WTC11 (cell line): ENCODE measurements at regions not wholly inside any gene's neighbourhood (a gene's known extent, or its start where the extent isn't known, plus 50 kb on each side); places are given as distances from the start of the nearest gene placed in this dataset.
A peak's percentile ranks its signal among the peaks of the same experiment; 100 is the strongest.

ENCODE experiments used
- ATAC-seq: fragments of 200-7000 bp; cut with Tn5 transposase; 2 replicates; pipeline ENCODE4 v1.10.0; 2021; ENCODE audit warnings: mild to moderate bottlenecking, moderate library complexity
- CTCF ChIA-PET: fragments of 300-600 bp; sonication (Branson Sonifier 250); formaldehyde crosslinking; loops from one replicate; lab custom pipeline; 2021; ENCODE audit warnings: antibody characterized with exemption; lab: Charles Lee
- POLR2A ChIA-PET: fragments of 350-600 bp; sonication (Branson Sonifier 250); formaldehyde crosslinking; loops from one replicate; lab custom pipeline; 2021; ENCODE audit warnings: antibody characterized with exemption; lab: Charles Lee
- DNase-seq: peaks from one replicate; pipeline ENCODE4 v3.0.0; 2021; ENCODE audit warnings: low spot score
- H3K27ac Mint-ChIP-seq: 2 replicates; pipeline ENCODE4 v1.8.0; 2021; ENCODE audit warnings: mixed read lengths
- H3K27me3 Mint-ChIP-seq: 2 replicates; pipeline ENCODE4 v1.8.0; 2021; ENCODE audit warnings: low read depth, mild to moderate bottlenecking, moderate library complexity, mixed read lengths
- H3K36me3 Mint-ChIP-seq: 2 replicates; pipeline ENCODE4 v1.8.0; 2021; ENCODE audit warnings: mixed read lengths
- H3K4me1 Mint-ChIP-seq: 2 replicates; pipeline ENCODE4 v1.8.0; 2022; ENCODE audit warnings: mixed read lengths
- H3K4me3 Mint-ChIP-seq: 2 replicates; pipeline ENCODE4 v1.8.0; 2021; ENCODE audit warnings: mild to moderate bottlenecking, moderate library complexity, mixed read lengths
- H3K9me3 Mint-ChIP-seq: 2 replicates; pipeline ENCODE4 v1.8.0; 2021; ENCODE audit warnings: mixed read lengths
- ATF2 ChIP-seq: sonication (generic); formaldehyde crosslinking; IDR thresholded peaks from 2 replicates; pipeline ENCODE4 v1.8.1; 2022; ENCODE audit warnings: low read depth, missing genetic modification reagents, borderline replicate concordance
- E2F5 ChIP-seq: sonication (generic); formaldehyde crosslinking; IDR thresholded peaks from 2 replicates; pipeline ENCODE4 v1.8.1; 2022; ENCODE audit warnings: mild to moderate bottlenecking, moderate library complexity, missing genetic modification reagents
- EMX1 ChIP-seq: fragments of 250-450 bp; sonication (Bioruptor Pico); IDR thresholded peaks from 2 replicates; pipeline ENCODE4 v1.8.0; 2021; ENCODE audit warnings: mild to moderate bottlenecking
- ERG ChIP-seq: fragments of 250-450 bp; sonication (Bioruptor Pico); IDR thresholded peaks from 2 replicates; pipeline ENCODE4 v1.8.0; 2021; ENCODE audit warnings: mild to moderate bottlenecking
- ETV6 ChIP-seq: sonication (generic); formaldehyde crosslinking; IDR thresholded peaks from 2 replicates; pipeline ENCODE4 v1.8.1; 2022; ENCODE audit warnings: mild to moderate bottlenecking, missing genetic modification reagents
- HMGA2 ChIP-seq: fragments of 250-450 bp; sonication (Bioruptor Pico); IDR thresholded peaks from 2 replicates; pipeline ENCODE4 v1.4.0; 2021; ENCODE audit warnings: mild to moderate bottlenecking, moderate library complexity
- HMGXB4 ChIP-seq: sonication (generic); formaldehyde crosslinking; IDR thresholded peaks from 2 replicates; pipeline ENCODE4 v1.8.1; 2023; ENCODE audit warnings: mild to moderate bottlenecking, moderate library complexity, missing genetic modification reagents
- IRF1 ChIP-seq: sonication (generic); formaldehyde crosslinking; IDR thresholded peaks from 2 replicates; pipeline ENCODE4 v1.8.0; 2023; ENCODE audit warnings: missing genetic modification reagents
- IRF2 ChIP-seq: sonication (generic); formaldehyde crosslinking; IDR thresholded peaks from 2 replicates; pipeline ENCODE4 v1.8.0; 2022; ENCODE audit warnings: low read depth, missing genetic modification reagents, borderline replicate concordance
- JAZF1 ChIP-seq: fragments of 250-450 bp; sonication (Bioruptor Pico); IDR thresholded peaks from 2 replicates; pipeline ENCODE4 v1.9.0; 2021; ENCODE audit warnings: moderate library complexity, mild to moderate bottlenecking, inconsistent platforms
- KAT7 ChIP-seq: sonication (generic); formaldehyde crosslinking; IDR thresholded peaks from 2 replicates; pipeline ENCODE4 v1.8.1; 2023; ENCODE audit warnings: missing genetic modification reagents, mild to moderate bottlenecking, borderline replicate concordance
- MAX ChIP-seq: sonication (generic); formaldehyde crosslinking; IDR thresholded peaks from 2 replicates; pipeline ENCODE4 v1.8.0; 2022; ENCODE audit warnings: mild to moderate bottlenecking, missing genetic modification reagents
- NFATC4 ChIP-seq: fragments of 250-450 bp; sonication (Bioruptor Pico); IDR thresholded peaks from 2 replicates; pipeline ENCODE4 v1.9.0; 2021; ENCODE audit warnings: mild to moderate bottlenecking
- NFYB ChIP-seq: sonication (generic); formaldehyde crosslinking; conservative IDR thresholded peaks from 2 replicates; pipeline ENCODE4 v1.8.0; 2022; ENCODE audit warnings: low read depth, missing genetic modification reagents
- NR2C2 ChIP-seq: sonication (generic); formaldehyde crosslinking; IDR thresholded peaks from 2 replicates; pipeline ENCODE4 v1.8.0; 2022; ENCODE audit warnings: mild to moderate bottlenecking, missing genetic modification reagents
- PREB ChIP-seq: sonication (generic); formaldehyde crosslinking; IDR thresholded peaks from 2 replicates; pipeline ENCODE4 v1.8.1; 2022; ENCODE audit warnings: mild to moderate bottlenecking, missing genetic modification reagents, moderate library complexity, borderline replicate concordance
- TP53 ChIP-seq: sonication (generic); formaldehyde crosslinking; IDR thresholded peaks from 2 replicates; pipeline ENCODE4 v1.8.1; 2023; ENCODE audit warnings: mild to moderate bottlenecking, missing genetic modification reagents
- USF2 ChIP-seq: sonication (generic); formaldehyde crosslinking; IDR thresholded peaks from 2 replicates; pipeline ENCODE4 v1.8.1; 2023; ENCODE audit warnings: mild to moderate bottlenecking, missing genetic modification reagents, moderate library complexity
- ZNF138 ChIP-seq: sonication (generic); formaldehyde crosslinking; conservative IDR thresholded peaks from 2 replicates; pipeline ENCODE4 v1.8.1; 2022; ENCODE audit warnings: mild to moderate bottlenecking, moderate library complexity, missing genetic modification reagents
- ZNF317 ChIP-seq: sonication (generic); formaldehyde crosslinking; IDR thresholded peaks from 2 replicates; pipeline ENCODE4 v1.8.1; 2023; ENCODE audit warnings: low read depth, mild to moderate bottlenecking, moderate library complexity, missing genetic modification reagents, borderline replicate concordance
- ZNF396 ChIP-seq: fragments of 250-450 bp; sonication (Bioruptor Pico); IDR thresholded peaks from 2 replicates; pipeline ENCODE4 v1.8.0; 2021; ENCODE audit warnings: mild to moderate bottlenecking, moderate library complexity, borderline replicate concordance
- ZNF425 ChIP-seq: fragments of 250-450 bp; sonication (Bioruptor Pico); conservative IDR thresholded peaks from 2 replicates; pipeline ENCODE4 v1.9.0; 2021; ENCODE audit warnings: mild to moderate bottlenecking

GRCh38 chr13:83532809-83533208, 349.5 kb downstream of the SLITRK1 start (continued):
- TF ChIP-seq ERG (CRISPR knock-in tag): no peak
- TF ChIP-seq, all 79 proteins: peak for 0

- H3K36me3 Mint-ChIP-seq: no peaks in the 10 kb centered on the region
- POLR2A ChIA-PET: no interaction called here
- peak; percentile 60 for ATAC-seq
- H3K4me3 Mint-ChIP-seq: no peak overlapping the region
- H3K9me3 Mint-ChIP-seq: no peaks in the 10 kb centered on the region
- CTCF ChIA-PET: no interaction called here
- H3K4me1 Mint-ChIP-seq: no peaks in the 10 kb centered on the region
- no peak overlapping the region for H3K27ac Mint-ChIP-seq
- TF ChIP-seq USF2 (CRISPR knock-in tag) (no peak), NR2C2 (CRISPR knock-in tag) (no peak), KAT7 (CRISPR knock-in tag) (no peak), IRF2 (CRISPR knock-in tag) (no peak), ETV6 (no peak), EMX1 (CRISPR knock-in tag) (no peak), ZNF138 (no peak), PREB (CRISPR knock-in tag) (no peak), E2F5 (CRISPR knock-in tag) (no peak), IRF1 (no peak), TP53 (CRISPR knock-in tag) (no peak), MAX (CRISPR knock-in tag) (no peak), JAZF1 (CRISPR knock-in tag) (no peak), HMGXB4 (no peak), ZNF396 (CRISPR knock-in tag) (no peak)
- no peaks in the 10 kb centered on the region for H3K27me3 Mint-ChIP-seq
- no peak for DNase-seq
Observed at GRCh38 chr13:83531022-83531421, 351.3 kb downstream of the SLITRK1 start.

GRCh38 chr13:83516781-83517180, 365.5 kb downstream of the SLITRK1 start:
- ChIA-PET CTCF (no interaction called here), POLR2A (no interaction called here)
- Mint-ChIP-seq H3K36me3 (no peaks in the 10 kb centered on the region; the same call in 1 of the 2 replicates), H3K9me3 (peaks cover 7% of the 10 kb centered on the region; the same call in 1 of the 2 replicates), H3K4me3 (no peak overlapping the region), H3K4me1 (peaks cover 3% of the 10 kb centered on the region; the same call in 1 of the 2 replicates), H3K27ac (no peak overlapping the region), H3K27me3 (no peaks in the 10 kb centered on the region)
- no peak for DNase-seq
- ATAC-seq: no peak
- TF ChIP-seq ZNF425 (CRISPR knock-in tag): no peak
- no peak for TF ChIP-seq ZNF317
- no peak for TF ChIP-seq ATF2 (CRISPR knock-in tag)
- TF ChIP-seq NFYB: no peak
- no peak for TF ChIP-seq NFATC4 (CRISPR knock-in tag)
- no peak for TF ChIP-seq MAX (CRISPR knock-in tag)
- no peak for TF ChIP-seq HMGA2 (CRISPR knock-in tag)
